GM19372 (cell line): ENCODE measurements at regions not wholly inside any gene's neighbourhood (a gene's known extent, or its start where the extent isn't known, plus 50 kb on each side); places are given as distances from the start of the nearest gene placed in this dataset.
A peak's percentile ranks its signal among the peaks of the same experiment; 100 is the strongest.
"Not testable (repeated sequence)": the region's sequence is repeated elsewhere in the genome, so short reads cannot be mapped to it uniquely, and the experiment has no call there.

Experiments used
- ATAC-seq: cut with Tn5 transposase; IDR thresholded peaks from one replicate; pipeline ENCODE4 v1.9.1; 2021; ENCODE audit warnings: mild to moderate bottlenecking, low read depth, moderate library complexity; ENCODE audit not compliant: unreplicated experiment

DNA sequence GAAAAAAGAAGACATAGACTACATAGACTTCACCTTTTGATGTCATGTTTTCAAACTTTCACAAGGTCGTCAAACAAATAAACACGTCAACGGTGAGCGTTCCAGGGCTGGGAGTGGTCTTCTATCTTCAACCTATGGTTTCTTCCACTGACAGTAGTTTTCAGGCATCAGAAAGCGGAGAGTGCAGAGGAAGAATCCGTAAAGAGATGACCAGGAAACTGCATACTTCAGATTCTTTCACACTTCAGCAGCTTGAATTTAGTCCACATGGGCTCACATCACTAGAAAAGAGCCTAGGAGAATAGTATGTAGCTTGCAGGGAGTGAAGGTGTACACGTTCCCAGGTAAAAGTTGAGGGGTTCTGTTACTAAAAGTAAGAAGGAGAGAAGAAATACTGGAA lies 58.5 kb downstream of the NPY1R start:
- no peak for ATAC-seq

DNA sequence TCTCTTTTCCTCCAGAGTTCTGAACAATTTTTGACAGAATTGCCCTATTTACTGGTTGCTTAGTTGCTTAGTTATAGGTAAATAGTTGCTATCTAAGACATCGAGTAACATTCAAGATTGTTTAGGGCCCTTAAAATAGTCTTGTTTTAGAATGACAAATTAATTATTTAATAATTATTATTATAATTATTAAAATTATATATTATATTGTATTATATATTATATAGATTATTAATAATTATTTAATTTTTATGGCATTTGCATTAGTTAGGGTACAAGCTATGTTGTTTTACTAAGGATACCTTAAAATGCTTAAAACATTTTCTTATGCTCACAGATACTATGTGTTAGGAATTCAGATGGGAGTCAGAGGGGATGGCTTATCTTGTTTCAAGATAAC lies 59.2 kb downstream of the NPY1R start:
- no peak for ATAC-seq

DNA sequence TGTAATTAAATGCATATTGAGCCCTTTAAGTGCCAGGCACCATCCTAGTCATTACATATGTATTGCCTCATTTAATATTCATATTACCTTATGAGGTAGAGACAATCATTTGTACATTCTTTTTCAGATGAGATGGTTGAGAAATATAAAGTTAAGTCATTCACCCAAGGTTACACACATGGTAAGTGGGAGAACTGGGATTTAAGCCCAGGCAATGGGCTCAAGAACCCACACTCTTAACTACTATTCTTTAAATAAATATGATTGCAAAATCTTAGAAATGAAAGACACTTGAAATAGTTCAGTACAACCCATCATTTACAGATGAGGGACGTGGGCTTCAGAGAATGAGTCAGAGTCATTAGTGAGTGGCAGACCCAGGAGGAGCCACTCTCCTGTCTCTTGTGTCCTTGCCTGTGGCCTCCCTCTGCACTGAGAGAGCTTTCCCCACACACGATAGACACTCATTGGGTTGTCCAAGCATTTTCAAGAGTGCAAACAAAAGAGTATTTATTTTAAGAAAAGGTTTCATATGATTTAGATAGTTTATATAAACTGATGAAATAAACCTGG lies 60.8 kb downstream of the NPY1R start:
- no peak for ATAC-seq

DNA sequence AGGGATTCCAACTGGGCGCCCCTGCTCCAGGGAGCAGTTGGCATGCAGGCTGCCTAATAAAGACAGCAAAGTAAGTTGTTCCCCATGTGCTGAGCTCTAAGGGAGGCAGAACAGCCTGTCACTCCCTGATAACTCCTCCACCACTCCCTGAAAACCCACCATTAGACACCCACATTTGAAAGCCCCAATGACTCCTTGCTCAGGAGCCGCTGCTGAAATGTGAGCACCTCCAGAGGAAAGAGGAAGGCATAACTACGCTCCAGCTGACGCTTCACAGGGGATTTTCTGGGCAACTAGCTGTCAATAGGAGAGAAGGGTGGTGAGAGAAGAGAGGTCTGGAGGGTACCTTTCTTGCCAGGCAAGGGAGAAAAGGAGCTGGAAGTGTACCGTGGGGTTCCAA lies 62.5 kb downstream of the NPY1R start:
- no peak for ATAC-seq

DNA sequence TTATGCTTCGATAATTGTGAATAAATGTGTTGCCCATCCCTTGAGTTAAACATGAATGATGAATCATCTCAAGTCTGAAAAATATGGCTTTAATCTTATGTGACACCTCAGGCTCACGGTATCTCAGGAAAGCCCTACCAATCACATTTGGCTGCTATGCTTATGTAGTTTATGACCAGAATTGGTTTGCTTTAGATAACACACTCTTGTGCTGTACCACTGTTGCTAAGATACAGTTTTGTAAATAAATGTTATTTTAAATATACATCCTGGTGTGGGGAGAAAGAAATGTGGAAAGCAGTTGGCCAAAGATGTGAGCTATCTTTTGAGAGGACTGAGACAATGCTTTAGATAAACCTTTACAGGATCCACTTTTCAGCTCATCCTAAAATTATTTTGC lies 63.2 kb downstream of the NPY1R start:
- no peak for ATAC-seq

DNA sequence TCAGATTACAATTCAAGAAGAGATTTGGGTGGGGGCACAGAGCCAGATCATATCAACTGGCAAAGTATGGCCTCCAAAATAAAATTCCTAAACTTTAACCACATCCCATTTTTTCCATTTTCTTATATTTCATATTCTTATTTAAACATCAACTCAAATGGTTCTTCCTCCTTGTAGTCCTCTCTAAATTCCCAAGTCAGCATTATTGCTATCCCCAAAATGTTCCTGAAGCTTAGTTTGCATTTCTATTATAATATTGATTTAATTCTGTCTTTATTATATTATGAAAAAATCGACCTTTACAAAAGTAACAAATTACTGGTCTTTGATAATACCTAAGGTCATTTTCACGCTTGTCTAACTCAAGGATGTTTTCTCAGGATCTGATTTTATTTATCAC lies 67.5 kb downstream of the NPY1R start:
- ATAC-seq, result no peak

DNA sequence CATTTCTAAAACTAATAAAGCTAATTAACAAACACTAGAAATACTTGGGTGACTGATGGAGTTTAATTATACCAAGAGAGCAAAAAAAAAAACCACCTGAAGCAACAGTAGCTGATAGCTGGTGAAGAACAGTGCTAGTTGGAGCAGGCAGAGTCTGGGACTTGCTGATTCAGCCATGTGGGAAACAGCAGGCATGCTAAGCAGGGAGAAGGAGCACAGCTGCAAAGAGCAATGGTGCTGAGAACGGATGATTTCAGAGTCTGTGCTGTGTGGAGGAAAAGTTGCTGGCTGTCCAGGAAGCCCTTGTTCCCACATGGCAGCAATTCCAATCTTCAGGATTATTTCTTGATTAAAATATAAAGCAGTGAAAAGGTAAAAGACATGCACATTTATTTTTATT lies 68.8 kb downstream of the NPY1R start:
- no peak for ATAC-seq

DNA sequence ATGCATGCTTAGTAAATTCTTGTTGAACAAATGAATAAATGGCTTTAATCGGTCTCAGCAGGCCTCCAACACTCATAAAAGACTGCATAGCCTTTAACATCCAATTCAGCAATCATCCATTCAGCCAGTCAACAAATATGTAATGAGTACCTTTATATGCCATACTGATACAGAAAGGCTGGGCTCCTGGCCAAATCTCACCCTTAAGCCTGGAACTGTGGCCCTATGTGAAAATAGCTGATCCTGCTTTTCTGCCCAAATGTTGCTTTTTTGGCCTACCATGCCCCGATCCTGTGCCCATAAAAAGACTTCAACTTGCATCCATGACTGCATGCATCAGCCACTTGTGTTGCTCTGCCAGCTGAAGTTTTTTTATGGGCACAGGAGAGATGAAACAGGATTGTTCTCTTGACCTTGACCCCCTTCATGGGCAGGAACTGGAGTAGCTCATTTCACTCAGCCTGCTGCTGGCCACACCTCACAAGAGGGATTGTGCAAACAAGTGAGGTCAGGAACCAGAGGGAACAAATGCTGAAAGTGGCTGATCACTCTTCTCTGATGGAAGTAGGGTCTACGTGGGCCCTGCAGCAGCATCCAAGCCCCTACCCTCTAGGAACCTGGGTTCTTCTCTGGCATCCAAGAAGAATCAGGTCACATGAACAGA lies 75.6 kb downstream of the NPY1R start:
- no peak for ATAC-seq

DNA sequence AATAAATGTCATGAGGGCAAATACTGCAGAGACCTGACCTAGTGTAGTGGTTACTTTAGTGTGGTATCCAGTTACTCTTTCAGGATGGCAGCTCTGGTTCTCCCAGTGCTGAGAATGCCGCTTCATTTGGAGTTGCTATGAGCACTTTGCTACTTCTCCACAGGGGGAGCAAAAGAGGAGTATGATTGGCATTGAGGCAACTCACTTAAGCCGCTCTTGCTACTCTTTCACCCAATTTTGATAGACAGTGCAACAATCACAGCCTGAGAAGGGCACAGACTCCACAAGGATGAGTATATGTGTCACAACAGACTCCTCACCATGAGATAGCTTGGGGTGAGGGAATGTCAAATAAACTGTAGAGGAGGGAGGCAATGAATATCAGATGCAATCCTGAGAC lies 81.2 kb downstream of the NPY1R start:
- ATAC-seq, result no peak

DNA sequence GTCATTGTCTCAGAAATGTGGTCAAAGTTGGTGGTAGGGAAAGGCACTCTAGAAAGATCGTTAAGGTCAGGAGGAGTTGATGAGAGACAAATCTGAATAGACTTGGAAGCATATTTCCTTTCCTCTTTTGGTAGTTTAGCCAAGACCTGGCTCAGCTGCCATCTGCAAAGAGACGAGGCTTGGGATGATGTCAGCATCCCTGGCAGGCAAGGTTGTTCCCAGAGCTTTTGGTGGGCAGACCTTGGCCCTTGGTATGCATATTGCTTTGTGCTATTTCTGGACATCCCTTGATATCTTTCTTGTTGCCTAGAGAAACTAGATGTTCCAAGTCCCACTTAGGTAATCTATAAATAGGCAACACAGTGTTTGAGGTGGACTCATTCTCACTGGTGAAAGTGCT lies 82.4 kb upstream of the NAF1 start:
- ATAC-seq, result no peak

DNA sequence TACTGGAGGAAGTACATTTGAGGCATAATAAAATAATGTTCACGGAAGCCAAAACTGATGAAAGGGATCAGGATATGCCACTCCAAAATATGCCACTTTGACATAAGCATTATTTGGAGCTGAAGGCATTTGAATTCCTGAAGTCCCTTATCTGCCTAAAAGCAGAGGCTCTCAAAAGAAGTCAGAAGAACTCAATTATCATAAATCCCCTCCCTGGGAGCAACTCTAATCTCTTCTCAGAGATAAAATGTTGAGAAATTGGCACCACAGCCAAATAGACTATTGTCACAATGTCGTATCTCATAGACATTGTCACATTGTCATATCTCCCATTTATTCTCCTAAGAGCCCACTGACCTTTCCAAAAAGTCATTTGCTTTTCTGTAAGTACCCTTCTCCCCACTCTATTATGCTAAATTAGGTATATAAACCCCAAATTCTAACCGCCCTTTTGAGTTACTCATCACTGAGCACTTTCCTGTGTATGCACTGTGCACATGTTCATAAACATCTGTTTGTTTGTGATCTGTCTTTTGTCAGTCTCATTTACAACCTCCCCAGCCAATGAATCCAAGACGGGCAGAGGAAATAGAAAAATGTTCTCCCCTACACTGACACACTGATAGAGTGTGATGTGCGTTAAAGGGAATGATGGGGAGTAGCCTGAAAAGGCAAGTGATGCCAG lies 78.5 kb upstream of the NAF1 start:
- ATAC-seq, result no peak

DNA sequence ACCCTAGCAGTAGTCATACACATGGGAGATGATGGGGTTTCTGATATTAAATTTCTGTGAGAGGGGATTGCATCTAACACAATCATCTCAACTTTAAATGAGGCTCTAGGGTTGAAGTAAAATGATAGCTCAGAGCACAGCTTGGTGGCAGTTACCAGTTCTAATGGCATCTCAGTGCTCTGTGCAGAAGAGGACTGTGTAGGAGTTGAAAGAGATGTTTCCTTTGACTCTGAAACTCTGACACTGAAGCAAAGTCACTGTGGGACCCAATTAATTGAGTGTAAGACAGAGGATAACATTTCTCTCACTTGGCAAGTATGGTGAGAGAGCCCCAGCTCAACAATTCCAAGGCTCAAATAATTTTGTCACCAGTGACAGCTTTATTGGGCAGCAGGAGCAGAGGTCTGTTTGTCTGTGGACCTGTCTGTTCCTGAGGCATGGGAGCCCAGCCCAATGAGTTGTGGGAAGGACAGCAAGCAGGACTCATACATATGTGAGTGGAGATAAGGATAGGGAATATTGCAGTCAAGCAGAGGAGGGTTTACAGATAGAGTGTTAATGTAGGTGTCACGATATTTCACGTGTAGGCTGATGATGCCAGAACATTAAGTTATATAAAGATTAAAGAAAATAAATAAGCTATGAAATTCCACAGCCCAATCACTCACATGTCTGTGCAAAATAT lies 76.7 kb upstream of the NAF1 start:
- ATAC-seq, result peak; percentile 40

DNA sequence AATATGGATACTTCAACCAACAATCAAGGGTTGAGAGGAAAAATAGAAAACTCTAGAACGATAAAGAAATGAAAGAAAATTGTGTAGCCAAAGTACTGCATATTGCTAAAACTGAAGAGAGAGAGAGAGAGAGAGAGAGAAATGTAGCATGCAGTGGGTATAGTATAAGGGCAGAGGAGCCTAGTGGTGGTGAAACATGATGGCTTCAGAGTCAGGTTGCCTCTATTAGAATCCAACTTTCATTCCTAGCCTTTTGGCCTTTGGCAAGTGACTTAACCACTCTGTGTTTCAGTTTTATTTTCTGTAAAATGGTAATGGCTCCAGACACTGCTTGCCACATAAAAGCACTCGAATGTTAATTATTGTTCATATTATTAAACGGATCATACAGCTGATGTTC lies 71.2 kb upstream of the NAF1 start:
- no peak for ATAC-seq

DNA sequence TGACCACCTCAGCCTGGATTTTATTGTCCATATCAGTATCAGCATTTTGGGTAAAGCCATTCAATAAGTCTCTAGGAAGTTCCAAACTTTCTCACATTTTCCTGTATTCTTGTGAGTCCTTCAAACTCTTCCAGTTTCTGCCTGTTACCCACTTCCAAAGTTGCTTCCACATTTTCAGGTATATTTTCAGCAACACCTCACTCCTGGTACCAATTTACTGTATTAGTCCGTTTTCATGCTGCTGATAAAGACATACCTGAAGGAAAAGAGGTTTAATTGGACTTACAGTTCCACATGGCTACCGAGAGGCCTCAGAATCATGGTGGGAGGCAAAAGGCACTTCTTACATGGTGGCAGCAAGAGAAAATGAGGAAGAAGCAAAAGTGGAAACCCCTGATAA lies 69.7 kb upstream of the NAF1 start:
- not testable (repeated sequence) for ATAC-seq

DNA sequence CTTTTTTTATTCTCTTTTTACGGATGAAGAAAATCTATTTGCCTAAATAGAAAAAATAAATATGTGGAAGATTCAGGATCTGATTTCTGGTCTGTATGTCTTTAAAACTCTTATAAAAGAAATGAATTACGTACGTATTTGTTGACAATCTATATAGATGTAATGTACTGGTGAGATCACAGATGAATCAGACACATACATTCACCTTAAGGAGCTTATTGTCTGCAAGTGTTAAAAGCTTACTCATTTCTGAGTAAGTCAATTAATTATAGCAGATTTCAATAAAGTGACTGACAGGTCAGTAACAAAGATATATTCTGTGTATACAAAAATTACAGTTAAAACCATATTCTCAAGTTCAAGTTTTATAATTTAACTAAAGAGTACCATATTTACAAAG lies 66.6 kb upstream of the NAF1 start:
- ATAC-seq, result no peak

DNA sequence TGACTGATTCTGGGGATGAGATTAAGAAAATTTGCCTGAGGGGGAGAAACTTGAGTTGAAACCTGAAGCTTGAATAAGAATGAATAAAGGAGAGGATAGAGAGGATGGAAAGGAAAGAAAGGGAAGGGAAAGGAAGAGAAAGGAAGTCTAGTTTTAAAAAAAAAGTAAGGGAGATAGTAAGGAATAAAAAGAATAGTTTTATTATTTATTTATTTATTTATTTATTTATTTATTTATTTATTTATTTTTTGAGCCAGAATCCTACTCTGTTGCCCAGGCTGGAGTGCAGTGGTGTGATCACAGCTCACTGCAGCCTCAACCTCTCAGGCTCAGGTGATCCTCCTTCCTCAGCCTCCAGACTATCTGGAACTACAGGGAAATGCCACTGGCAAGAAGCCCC lies 62.0 kb upstream of the NAF1 start:
- no peak for ATAC-seq

DNA sequence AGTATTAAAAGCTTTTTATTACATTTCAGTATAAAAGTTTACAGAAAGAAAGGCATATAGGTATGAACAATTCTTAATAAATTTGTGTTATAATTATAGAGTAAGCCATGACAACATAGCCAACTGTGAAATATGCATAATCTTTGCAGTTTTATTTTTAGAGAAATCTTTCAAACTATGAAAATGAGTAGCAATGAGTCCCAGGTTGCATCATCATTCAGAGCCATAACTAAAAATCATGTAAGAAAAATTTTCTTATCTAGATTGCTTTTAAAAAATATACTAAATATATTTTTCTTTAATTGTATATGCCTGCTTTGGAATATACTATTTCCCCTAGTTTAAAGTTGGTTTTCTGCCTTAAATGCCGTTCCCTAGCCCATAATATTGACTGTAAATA lies 54.8 kb upstream of the NAF1 start:
- no peak for ATAC-seq

DNA sequence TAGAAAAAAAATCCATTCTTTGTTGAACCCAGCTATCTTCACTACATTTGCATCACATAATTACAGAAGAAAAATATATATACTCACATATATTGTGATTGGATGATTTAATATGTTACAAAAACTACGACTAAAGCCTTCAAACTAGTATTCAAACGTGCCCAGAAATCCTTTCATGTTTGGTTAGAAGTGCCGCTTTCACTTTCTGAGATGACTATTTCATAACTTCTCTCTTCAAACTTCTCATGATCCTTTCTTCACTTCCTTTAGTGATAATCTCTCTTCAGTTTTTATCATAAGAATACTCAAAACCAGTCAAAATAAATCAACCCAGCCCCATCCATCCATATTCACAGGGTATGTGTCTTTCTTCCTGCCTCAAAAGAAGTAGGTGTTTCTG lies 50.8 kb upstream of the NAF1 start:
- ATAC-seq, result no peak
